ENCODE measurements at regions not wholly inside any gene's neighbourhood (a gene's known extent, or its start where the extent isn't known, plus 50 kb on each side); places are given as distances from the start of the nearest gene placed in this dataset.
"Not testable (repeated sequence)": the region's sequence is repeated elsewhere in the genome, so short reads cannot be mapped to it uniquely, and the experiment has no call there.

DNA sequence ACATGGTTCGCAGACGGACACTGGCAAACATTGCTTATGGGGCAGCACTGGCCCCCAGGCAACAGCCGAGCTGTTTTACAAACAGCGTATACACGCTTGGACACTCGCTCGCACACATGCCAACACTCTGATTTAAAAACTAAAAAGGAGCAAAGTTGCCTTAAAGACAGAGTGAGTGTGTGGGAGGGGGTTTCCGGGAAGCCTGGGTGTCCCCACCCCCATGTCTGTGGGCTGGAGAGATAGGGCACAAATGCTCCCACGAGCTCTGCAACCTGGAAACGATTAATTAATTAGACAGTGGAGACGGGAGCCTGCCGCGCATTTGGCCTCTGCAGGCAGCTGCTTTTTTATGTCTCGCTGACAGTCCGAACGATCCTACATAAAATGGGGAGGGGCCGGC, 107.9 kb upstream of the ZNF469 start:
- TF ChIP-seq, protein P1, sequence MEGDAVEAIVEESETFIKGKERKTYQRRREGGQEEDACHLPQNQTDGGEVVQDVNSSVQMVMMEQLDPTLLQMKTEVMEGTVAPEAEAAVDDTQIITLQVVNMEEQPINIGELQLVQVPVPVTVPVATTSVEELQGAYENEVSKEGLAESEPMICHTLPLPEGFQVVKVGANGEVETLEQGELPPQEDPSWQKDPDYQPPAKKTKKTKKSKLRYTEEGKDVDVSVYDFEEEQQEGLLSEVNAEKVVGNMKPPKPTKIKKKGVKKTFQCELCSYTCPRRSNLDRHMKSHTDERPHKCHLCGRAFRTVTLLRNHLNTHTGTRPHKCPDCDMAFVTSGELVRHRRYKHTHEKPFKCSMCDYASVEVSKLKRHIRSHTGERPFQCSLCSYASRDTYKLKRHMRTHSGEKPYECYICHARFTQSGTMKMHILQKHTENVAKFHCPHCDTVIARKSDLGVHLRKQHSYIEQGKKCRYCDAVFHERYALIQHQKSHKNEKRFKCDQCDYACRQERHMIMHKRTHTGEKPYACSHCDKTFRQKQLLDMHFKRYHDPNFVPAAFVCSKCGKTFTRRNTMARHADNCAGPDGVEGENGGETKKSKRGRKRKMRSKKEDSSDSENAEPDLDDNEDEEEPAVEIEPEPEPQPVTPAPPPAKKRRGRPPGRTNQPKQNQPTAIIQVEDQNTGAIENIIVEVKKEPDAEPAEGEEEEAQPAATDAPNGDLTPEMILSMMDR (IDR thresholded peaks at IDR 0.05), result no peak
- DNase-seq (ENCODE audit: low spot score), result no peak
- peak; percentile 47 for ATAC-seq (ENCODE audit: low FRiP score)

DNA sequence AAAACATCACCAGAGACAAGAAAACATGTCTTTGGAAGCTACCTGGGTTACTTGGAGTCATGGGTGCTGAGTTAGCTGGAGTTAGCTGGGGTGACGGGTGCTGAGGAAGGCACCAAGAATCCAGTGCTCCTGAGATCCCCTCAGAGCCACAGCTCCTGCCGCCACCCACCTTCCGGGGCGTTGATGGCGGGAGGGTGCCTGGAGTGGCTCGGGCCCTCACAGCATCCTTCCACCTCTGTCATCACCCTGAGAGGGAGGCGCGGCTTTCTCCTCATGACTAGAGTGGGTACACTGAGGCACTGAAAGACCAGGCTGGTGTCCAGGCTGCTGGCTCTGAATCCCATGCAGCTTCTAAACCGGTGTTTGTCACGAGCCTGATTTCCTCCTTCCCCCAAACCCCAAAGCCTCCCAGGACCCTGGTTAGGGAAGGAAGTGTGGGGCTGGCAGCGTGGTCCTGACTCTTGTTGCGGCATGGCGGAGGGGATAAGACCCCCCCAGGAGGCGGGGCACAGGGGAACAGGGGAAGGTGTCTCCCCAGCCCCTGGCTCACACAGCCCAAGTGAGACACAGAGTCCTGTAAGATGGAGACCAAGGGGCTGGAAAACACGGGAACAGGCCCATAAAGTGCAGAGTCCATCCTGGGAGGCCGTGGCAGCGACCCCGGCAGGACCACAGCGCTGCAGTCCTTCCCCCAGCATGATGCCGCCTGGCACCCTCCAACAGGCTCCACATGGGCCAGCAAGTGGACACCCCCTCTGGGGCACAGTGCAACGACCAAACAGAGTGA, 107.2 kb upstream of the ZNF469 start:
- not testable (repeated sequence) for DNase-seq (ENCODE audit: low spot score); ATAC-seq (ENCODE audit: low FRiP score)

DNA sequence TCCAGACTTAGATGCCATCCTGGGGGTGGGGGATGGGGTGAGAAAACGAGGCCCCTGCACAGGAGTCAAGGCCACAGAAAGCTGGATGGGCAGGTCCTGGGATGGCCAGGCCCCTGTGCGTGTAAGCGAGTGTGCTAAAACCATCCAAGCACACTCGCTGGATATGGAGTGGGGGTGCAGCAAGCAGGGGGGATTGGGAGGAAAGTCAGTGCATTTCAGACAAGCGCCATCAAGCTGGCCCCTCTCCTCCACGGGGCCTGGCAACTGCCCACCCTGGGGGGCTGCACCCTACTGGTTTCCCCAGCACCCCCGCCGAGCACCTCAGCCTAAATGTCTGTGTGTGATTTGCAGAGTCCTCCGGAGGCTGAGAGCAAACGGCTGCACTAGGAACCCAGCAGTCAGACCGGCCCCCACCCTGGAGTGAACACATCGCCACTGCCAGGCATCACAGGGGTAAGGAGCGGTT, 106.6 kb upstream of the ZNF469 start:
- DNase-seq (ENCODE audit: low spot score); ATAC-seq (ENCODE audit: low FRiP score): not testable (repeated sequence)

DNA sequence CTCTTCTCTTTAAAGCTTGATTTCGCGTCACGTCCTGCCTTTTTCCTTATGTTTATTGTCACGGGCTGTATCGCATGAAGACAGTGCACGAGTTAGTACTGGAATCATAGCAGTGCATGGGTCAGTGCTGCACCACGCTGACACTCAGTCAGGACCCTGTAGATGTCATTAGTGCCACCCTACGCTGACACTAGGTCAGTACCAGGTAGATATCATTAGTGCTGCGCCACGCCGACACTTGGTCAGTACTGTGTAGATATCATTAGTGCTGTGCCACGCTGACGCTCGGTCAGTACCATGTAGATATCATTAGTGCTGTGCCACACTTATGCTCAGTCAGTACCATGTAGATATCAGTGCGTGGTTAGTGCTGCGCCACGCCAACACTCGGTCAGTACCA, 106.2 kb upstream of the ZNF469 start:
- DNase-seq (ENCODE audit: low spot score), result no peak
- TF ChIP-seq, protein P1 (IDR thresholded peaks at IDR 0.05), result no peak
- ATAC-seq (ENCODE audit: low FRiP score), result peak; percentile 31

DNA sequence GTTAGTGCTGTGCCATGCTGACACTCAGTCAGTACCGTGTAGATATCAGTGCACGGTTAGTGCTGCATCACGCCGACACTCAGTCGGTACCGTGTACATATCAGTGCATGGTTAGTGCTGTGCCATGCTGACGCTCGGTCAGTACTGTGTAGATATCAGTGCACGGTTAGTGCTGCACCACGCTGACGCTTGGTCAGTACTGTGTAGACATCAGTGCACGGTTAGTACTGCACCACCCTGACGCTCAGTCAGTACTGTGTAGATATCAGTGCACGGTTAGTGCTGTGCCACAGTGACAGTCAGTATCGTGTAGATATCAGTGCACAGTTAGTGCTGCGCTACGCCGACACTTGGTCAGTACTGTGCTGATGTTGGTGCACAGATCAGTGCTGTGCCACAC, 102.8 kb upstream of the ZNF469 start:
- TF ChIP-seq, protein P1 (IDR thresholded peaks at IDR 0.05), result no peak
- no peak for ATAC-seq (ENCODE audit: low FRiP score)
- DNase-seq (ENCODE audit: low spot score), result no peak

DNA sequence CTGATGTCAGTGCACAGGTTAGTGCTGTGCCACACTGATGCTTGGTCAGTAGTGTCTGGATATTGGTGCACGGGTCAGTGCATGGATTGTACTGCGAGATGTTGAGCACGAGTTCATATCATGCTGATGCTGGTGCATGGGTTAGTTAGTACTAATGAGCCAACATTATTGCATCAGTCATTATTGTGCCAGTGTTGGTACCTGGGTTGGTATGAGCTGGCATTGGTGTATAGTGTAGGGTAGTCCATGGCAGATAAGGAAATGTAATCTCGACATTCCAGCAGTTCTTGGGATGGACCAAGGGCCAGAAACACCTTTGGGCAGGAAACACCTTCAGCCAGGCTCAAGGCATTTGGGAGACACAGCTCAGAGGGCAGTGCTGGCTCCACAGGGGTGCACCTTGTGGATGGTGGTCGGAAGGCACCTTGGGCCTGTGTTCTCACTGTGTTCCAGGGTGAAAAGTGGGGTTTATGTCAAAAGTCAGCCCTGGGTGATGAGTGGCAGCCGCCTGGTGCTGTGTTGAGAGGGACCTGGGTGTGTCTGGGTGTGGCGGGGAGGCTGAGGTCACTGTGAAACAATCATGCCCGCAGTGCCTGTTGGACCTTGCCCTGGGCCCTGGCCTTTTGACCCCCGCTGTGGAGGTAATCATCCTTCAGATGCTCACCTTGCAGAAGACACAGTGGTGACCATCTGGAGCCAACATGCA, 100.7 kb upstream of the ZNF469 start:
- ATAC-seq (ENCODE audit: low FRiP score), result no peak
- no peak for DNase-seq (ENCODE audit: low spot score)
- TF ChIP-seq, protein P1 (IDR thresholded peaks at IDR 0.05), result no peak

DNA sequence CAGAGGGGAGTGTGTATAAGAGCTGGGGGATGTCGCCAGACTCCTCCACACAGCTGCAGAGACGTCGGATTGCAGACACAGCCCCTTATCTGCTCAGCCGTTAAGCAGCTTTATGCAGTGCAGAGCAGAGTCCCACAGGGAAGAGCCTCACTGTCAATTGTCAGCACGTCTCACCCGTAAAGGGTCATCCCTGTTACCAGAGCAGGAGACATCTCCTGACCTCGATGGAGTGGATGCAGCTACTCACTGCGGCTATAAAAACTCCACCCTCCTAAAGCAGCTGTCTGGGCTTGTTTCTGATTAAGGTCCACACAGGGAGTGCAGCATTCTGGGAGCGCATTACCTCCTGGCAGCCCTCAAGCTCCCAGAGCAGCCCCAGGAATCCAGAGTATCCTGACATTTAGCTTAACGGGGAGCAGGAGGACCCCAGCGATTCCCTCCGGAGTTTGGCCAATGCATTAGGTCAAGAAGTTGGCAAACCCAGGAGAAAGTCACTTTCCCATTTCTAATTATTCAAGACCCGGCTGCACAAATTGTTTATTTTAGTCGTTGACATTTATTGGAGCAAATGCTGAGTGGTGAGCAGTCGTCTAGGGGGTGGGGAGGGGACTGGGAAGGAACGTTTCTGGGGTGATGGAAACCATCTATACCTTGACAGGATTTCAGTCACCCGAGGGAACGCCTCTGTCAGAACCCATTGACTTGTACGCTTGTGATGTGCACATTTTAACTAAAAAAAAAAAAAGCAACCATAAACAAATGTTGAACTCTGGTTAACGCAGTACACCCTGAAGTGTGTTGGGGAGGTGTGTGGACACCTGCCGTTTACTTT, 100.0 kb upstream of the ZNF469 start:
- TF ChIP-seq, protein P1 (IDR thresholded peaks at IDR 0.05), result no peak
- ATAC-seq (ENCODE audit: low FRiP score) (peak; percentile 38), DNase-seq (ENCODE audit: low spot score) (no peak)

All from omental fat pad (tissue), 3 donors.